ENCODE measurements at regions not wholly inside any gene's neighbourhood (a gene's known extent, or its start where the extent isn't known, plus 50 kb on each side); places are given as distances from the start of the nearest gene placed in this dataset.

DNA sequence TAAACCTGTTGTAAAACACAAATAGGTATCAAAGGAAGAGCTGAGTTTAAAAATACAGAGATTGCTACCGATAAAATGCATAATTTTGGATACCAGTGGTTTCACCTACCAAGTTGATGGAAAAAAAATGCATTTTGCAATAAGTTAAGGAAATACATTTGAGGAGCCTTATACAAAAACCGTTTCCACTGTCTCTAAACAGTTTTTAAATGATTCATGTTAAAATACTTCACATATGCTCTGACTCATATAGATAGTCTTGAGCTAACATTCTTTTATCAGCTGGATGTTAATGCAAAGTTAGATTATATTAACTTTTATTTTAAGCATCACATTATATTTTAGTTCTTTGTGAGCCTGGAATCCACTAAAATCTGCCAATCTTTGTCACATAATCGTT lies 50.6 kb upstream of the ANKRD17 start:
- Histone ChIP-seq H3K4me3 (no peak overlapping the region), H3K36me3 (no peaks in the 10 kb centered on the region), H3K4me1 (no peaks in the 10 kb centered on the region), H3K9me3 (no peaks in the 10 kb centered on the region), H3K27me3 (no peaks in the 10 kb centered on the region), H3K27ac (no peak overlapping the region)
- TF ChIP-seq EP300 (IDR thresholded peaks at IDR 0.05; ENCODE audit: low read depth) = no peak
- TF ChIP-seq, protein P1, sequence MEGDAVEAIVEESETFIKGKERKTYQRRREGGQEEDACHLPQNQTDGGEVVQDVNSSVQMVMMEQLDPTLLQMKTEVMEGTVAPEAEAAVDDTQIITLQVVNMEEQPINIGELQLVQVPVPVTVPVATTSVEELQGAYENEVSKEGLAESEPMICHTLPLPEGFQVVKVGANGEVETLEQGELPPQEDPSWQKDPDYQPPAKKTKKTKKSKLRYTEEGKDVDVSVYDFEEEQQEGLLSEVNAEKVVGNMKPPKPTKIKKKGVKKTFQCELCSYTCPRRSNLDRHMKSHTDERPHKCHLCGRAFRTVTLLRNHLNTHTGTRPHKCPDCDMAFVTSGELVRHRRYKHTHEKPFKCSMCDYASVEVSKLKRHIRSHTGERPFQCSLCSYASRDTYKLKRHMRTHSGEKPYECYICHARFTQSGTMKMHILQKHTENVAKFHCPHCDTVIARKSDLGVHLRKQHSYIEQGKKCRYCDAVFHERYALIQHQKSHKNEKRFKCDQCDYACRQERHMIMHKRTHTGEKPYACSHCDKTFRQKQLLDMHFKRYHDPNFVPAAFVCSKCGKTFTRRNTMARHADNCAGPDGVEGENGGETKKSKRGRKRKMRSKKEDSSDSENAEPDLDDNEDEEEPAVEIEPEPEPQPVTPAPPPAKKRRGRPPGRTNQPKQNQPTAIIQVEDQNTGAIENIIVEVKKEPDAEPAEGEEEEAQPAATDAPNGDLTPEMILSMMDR (IDR thresholded peaks at IDR 0.05) = no peak
- intact Hi-C loops (cut with DNase I; ENCODE audit: low total_unique reads) (no loop called here), in situ Hi-C loops (cut with MboI; ENCODE audit: low pct_ligation_motif_present in 1 of 4, low pct_unique_long_range_greater_than_20kb in 1 of 4, low sequenced_read_pairs in 3 of 4) (loop anchor here in 3 of 4 donors (25.0 kb wide), 2 partner anchors 353 to 828 kb away; no protein-coding TSS in a partner anchor)
- WGBS, 2 donors (ENCODE audit: low coverage in 1 of 2) = 69 to 77% methylated on average over 3 of the region's 3 CpGs
- DNase-seq = no peak
